UCSD-AML1 (cell line): ENCODE measurements at regions not wholly inside any gene's neighbourhood (a gene's known extent, or its start where the extent isn't known, plus 50 kb on each side); places are given as distances from the start of the nearest gene placed in this dataset.

Experiments
- DNase-seq: peaks from one replicate; lab custom pipeline; 2025; ENCODE audit not compliant: unreplicated experiment; lab: John Stamatoyannopoulos, UW

DNA sequence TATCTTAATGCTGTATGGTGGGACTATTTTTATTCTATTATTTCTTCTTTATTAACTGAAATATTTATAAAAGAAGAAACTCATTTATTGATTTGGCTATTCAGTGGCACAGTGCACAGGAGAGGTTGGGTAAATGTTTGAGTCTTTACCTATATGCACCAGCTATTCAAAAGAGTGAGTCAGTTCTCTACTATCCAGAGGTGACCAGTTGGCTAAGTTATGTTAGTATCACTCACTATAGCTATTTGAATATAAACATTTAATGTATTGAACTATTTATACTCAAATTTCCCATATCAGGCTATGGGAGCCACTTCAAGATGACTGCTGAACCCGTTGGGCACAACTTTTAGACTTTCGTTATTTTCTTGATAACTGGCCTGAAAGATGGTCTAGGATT, 106.1 kb upstream of the VEGFC start:
- DNase-seq, result no peak

DNA sequence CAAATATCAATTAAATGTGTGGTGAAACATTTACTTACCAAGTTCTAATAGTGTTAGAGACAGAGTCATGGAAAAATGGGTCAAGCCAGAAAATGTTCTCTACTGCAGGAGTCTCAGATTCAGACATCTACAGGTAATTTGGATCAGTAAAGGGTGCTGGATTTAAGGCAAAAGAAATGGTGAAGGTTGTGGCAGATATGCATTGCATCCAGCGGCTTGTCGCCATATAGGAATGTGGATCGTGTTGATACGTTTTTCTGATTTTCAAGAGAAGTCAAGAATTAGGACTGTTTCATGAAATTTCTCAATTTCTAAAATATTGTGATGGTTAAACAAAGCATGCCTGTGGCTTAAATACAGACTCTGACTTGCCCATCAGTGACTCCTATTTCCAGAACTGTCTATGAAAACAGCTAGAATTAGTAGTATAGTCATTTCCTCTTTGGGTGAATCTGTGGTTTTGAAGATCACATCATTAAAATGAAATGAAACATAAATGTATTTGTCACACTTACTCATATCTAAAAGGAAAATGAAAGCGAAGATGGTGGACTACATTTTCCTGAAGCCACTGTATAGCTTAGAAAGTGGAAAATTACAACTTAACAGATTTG, 110.1 kb upstream of the VEGFC start:
- DNase-seq, result no peak

DNA sequence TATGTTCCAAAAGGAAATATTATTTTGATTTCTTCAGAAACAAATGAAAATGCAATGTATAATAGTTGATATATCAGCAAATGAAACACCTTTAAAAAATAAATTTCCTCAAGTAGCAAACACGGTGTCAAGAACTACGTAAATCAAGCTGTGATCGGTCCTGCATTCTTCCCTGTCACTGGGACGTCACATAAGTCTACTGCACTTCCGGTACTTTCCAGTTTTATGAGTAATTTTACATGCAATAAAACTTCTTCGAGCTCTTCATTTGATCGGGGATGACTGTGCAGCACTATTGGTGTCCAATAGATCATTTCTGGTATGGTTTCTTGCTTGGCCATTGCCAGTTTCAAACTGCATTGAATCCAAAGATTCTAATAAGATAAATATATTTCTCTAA, 114.0 kb upstream of the VEGFC start:
- no peak for DNase-seq

DNA sequence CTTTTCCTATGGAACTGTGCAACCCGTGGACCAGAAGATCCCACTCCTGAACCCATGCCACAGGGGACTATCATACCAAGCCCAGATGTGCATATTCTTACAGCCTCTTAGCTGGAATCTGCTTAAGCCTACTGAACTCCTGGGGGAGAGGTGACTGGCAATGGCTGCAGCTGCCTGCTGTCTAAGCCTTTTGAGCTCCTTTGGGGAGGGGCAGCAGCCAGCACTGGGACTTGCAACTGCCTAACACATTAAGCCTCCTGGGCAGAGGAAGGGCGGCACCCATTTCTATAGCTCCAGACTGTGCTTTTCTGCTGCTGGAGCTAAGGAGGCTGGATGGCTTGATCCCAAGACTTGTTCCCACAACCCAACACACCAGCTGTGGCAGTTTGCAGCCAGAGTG, 117.9 kb upstream of the VEGFC start:
- DNase-seq, result no peak

DNA sequence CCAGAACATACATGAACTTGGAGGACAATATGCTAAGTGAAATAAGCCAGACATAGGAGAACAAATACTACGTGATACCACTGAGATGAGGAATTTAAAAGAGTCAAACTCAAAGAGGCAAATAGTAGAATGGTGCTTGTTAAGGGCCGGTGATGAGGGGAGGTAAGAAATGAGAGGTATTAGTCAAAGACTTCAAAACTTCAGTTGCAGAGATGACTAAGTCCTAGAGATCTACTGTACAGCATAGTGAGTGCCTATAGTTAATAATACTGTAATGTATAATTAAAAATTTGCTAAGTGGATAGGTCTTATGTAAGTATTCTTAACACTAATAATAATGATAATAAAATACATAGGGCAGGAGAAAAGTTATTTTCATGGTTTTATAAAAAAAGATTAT, 126.9 kb upstream of the VEGFC start:
- no peak for DNase-seq

DNA sequence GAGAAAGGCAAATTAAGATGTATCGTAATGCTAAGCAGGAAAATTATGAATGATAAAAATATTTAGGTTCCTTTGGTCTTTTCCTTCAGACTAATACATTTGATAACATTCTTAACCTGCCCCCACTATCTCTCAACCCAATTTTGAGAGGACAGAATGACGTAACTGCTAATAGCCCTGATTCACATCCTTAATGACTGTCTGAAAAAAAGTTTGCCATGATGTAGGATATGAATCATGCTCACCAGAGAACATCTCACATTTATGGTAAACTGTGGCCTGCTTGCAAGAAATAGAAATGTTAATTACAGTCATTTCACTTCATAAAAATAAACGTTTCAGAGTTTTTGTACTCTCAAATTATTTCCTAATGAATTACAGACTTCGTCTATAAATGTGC, 128.0 kb upstream of the VEGFC start:
- DNase-seq, result no peak

DNA sequence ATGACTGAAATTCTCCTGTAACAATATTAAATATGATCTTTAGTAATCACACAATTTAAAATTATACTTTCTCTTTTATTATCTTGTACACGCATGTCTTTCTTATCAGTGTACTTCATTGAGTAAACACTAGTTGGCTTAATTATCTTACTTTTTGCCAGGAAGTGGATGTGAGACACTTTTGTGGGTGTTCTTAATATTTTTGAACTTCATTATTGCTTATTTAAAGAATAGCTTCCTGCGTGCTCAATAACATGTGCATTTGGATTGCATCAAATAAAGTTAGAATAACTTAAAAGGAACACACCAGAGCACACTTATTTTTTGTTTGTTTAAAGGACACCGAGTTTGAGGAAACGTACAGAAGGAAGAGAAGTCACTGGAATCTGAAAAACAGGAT, 128.5 kb upstream of the VEGFC start:
- no peak for DNase-seq

DNA sequence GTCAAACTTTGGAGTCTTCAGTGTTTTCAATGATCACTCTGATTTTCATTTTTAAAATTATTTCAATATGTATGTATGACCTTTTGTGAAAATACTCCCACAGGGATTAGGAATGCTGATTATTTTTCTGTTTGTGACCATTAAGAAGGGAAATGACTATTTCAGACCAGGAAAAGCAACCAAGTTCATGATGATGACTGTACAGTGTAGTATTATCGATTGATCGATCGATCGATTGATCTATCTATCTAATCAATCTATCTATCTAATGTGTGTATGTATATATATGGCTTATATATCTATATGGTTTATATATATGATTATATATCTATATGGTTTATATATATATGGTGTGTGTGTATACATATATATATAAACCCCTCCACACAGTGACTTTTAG, 131.5 kb upstream of the VEGFC start:
- DNase-seq, result no peak

DNA sequence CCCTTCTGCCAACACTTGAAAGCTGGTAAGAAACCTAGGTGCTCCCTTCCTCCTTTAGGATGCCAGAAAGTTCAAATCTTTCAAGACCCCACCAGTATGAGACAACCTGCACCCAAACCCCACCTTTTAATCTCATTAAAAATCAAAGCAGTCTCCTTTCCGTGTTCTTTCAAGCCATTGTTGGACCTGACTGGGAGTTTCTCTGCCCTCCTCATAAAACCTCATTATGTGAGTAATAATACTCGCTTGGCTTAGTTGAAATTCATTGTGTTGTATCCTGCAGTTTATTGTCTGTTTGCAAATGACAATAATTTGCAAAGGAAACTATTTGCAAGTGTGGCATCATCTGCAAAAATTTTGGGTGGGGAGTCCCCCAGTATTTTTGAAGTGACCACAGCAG, 133.2 kb upstream of the VEGFC start:
- no peak for DNase-seq

DNA sequence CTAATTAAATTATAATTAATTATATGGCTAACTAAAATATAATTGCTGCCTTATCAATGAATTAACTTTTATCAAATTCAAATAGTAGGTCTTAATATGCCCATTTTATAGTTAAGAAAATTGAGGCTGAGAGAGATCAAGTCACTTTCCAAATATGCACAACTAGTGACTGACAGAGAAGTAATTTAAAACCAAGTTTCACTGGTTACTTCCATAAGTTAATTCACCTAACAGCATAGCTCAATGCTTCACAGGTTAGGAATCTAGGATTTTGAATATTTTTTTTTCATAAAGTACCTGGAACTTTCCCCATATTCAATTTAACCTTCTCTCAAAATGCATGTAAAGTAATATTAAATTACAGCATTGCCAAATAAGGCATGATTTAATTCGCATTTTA, 134.4 kb upstream of the VEGFC start:
- DNase-seq, result no peak

DNA sequence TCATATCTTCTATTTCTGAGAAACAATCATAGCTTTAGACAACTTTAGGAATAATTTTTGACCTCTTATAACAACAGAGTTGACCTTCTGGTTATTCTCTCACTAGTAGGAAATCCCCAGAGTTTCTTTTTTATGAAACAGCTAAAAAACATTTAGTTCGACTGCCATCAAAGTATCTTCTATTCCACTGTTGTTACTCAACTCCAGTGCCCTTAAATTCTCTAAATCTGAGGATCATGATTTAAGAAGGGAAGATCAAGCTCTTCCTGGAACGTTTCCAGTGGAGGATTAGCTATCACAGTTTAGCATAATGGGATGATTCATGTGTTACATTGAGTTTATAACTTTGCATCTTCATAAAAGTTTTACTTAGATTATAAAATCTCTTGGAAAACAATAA, 134.9 kb upstream of the VEGFC start:
- DNase-seq, result no peak

DNA sequence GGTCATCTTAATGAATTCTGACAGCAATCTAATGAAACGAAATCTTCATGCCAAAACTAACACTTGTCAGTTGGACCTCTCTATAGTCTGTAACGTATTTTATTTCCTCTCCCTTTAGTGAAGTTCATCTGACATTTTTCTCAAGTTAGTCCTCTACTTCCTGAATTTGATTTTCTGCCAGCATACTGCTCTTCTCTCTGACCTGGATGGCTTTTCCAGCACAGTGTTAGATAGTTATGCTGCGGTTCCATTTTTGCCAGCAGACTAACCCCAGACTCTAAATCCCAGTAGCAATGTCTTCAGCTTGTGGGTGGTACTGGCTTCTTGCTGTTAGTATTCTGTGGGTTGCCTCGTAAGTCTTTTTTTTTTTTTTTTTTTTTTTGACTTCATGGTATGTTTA, 146.7 kb upstream of the VEGFC start:
- DNase-seq, result no peak

DNA sequence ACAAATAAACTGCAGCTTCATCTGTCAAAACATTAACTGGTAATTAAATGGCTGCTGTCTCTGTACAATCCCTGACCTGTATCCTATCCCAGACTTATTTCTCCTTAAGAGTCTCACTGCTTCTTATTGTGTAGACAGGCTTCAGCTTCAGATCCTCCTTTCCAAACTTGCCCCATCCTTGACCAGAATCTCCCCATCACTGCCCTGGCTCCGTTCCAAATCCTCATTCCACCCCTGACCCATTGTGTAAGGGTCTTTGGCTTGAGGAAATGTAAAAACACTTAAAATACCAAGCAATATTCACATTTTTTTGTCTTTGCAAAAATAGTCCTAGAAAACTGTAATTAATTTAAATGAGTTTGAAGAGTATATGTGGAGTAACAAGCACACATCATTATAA, 152.6 kb upstream of the VEGFC start:
- DNase-seq, result no peak

DNA sequence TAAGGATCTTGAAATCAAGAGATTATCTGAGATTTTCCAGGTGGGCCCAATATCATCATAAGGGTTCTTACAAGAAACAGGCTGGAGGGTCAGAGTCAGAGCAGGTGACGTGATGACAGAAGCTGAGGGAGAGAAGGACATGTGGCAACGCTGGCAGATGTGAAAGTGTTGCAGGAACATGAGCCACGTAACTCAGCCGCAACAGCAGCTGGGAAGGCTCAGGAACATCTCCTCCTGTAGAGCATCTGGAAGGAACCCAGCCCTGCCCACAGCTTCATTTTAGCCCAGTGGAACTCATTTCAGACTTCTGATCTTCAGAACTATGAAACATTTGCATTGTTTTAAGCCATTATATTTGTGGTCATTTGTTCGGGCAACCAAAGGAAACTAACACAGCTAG, 156.3 kb upstream of the VEGFC start:
- DNase-seq, result no peak

DNA sequence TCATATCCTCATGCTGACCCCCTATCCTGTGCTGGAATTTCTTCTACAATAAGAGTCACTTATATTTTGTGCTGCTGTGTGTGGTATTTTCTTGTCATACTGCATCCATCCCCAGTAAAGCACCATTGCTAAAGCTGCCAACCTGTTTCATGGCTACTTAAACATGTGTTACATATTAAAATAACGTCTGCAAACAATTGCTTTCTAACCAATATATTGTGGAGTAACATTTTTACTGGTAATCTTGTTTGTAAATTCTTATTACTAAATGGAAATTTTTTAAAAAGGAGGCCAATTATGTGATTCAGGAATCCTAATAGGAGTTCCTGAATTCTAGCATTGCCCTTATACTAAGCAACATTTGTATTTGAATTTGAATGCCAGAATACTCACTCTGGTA, 160.3 kb upstream of the VEGFC start:
- no peak for DNase-seq

DNA sequence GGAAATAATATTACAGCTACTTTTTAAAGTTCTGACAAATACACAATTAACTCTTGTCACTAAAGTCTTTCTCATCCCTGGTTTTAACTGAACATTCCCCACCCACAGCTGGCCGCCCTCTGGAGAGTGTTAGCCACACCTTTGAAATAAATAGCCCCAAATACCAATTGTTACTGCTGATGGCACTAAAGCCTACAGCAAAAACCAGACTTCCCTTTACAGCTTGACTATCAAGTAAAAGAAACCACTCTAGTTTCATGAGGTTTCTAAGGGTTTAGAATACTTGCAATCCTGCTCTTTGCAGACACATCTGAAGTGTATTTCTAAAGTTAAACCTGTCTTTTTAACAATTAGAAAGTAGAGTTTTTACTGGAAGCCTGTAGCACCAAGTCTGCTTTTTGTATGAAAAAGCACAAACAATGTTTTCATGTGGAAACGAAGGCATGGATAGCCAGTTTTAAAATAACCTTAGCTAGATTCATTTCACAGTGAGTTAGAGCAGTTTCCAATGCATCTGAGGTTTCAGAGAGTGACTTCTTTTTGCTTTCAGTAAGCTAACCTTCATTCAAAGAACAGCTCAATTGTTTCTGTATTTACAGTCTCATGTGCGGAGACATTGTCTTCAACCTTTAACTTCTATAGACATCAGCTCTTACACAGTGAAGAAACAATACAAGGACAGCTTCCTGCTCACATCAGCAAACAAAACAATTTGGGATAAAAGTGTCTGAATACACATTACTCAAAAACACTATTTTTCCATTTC, 164.8 kb upstream of the VEGFC start:
- DNase-seq, result no peak

DNA sequence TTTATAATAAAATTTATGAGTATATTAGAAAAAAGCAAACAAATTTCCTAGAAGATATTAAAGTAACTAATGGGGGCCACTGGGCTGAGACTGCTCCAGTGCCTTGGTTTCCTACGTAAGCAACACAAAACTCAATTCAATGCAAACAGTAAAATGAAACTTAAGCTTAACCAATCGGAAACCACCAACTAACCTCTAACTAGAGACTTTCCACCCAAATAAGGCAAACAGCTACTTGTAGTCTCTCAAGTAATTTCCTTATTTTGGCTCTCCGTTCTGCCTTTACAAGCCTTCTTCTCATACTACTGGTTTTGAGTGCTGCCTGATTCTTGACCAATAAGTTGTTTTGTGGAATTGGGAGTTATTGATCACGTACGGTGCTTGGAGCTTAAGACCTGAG, 167.3 kb upstream of the VEGFC start:
- DNase-seq, result no peak

DNA sequence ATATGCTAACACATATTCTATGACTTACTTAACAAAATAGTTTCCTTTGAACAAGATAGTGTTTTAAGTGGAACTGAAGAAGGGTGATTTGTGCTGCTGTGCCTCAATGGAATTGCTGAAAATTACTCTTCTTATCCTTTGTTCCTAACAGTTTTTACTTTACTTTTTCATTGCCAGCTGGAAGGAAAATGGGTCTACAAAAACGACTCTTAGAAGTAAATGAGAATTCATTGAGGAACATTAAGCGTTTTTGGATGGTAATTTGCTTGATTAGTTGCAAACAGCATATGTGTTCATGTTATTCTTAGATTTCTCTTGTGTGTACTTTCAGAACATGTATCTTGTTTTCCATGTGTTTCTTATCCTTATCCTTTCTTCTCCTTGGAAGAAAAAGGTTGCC, 170.4 kb upstream of the VEGFC start:
- no peak for DNase-seq

DNA sequence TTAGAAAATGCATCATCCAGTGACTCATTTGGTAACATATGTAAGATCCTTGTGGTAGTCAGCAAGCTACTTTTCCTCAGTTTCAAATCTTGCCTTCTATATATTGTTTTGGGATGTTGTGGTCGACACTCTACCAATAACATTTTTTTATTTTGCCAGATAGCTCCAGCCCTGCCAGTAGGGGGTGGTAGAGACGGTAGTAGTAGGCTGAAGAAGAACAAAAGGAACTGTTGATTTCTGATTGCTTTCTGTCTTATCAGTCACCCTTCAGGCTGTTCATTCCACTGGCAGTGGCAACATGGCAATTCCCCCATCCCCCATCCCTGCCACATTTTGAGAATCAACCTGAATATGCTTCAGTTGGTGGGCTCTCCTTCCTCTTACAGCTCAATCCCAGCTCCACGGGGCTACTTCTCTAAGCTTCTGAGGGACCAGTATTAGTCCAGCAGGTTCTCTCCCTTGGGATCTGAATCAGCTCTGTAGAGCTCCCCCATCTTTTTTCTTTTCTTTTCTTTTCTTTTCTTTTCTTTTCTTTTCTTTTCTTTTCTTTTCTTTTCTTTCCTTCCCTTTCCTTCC, 171.5 kb upstream of the VEGFC start:
- DNase-seq, result peak; percentile 18

DNA sequence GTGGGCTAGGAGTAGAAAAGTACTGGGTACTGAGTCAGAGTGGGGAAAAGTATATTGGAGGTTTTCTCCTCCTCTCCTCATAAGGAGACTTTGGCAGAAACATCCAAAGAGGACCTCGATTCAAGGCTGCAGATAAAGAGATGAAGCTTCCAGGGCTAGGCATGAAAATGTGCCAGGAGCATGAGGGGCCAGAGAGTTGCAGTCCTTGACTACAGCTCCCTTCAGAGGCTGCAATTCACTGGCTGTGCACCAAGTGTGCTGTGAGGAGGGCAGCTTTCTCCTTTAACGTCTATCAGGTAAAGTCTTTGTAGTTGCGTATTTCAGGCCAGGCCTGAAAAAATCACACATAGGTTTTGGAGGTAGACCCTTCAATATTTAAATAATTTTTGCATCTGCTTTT, 174.9 kb upstream of the VEGFC start:
- DNase-seq, result no peak

DNA sequence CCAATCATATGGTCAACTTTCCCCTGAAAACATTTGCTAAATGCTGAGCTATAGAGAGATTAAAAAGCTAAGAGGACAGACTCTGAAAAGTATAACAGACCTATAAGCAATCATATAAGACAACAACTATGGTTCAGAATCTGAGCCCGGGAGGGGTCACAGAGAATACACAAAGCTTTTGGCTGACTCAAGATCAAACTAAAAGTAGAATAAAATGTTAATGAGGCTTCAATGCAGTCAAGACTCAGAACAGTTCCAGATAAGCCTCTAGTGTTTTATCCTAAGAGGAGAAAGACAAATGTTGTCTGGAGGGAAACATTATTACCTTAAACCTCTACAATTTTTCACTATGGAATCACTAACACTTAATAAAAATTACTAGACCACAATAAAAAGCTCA, 175.4 kb upstream of the VEGFC start:
- DNase-seq, result no peak

DNA sequence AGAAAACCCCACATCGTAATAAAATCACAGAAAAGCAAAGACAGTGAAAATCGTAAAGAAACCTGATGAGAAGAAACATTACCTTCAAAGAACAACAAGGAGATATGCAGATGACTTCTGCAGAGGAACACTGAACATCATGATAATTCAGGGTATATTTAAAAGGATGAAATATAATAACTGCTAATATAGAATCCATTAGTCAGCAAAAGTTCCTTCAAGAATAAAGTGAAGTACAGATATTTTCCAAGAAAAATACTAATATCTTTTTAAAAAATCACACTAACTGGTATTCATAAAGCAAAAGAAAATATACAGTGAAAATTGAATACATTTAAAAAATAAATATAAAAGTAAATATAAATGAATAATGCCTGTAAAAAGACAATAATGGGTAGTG, 176.3 kb upstream of the VEGFC start:
- DNase-seq, result no peak

DNA sequence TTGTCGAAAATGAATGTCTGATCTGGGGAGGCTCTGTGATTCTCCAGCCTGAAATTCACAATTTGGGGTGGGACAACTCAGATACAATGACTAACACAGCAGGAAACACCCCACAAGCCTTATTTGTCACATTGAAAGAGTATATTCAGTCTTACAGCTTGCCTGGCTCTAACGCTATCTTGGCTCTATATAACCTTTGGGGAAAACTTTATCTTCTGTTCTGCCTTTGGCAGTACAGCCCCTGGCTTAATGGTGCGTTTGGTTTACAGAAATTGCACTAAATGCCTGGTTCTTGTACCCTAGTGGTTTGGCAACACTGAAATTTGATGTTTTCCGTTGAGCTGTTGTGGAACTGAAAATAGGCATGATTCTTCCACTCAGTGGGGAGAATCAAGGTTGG, 178.1 kb upstream of the VEGFC start:
- no peak for DNase-seq
